Mesendoderm (in vitro differentiated cells): ENCODE measurements at regions not wholly inside any gene's neighbourhood (a gene's known extent, or its start where the extent isn't known, plus 50 kb on each side); places are given as distances from the start of the nearest gene placed in this dataset.

Source experiments
- DNase-seq: peaks from one replicate; pipeline ENCODE4 v3.0.0; 2013
- H2AK5ac ChIP-seq: 2 replicates; pipeline ENCODE4 v1.6.1; 2013; ENCODE audit warnings: low read length, inconsistent platforms
- H2BK120ac ChIP-seq: 2 replicates; pipeline ENCODE4 v1.6.1; 2013; ENCODE audit warnings: low read depth, mild to moderate bottlenecking, low read length, moderate library complexity, mixed read lengths
- H2BK15ac ChIP-seq: replicated peaks from 2 replicates; pipeline ENCODE4 v1.6.1; 2013; ENCODE audit warnings: low read depth, mild to moderate bottlenecking, moderate library complexity
- H2BK5ac ChIP-seq: 2 replicates; pipeline ENCODE4 v1.6.1; 2013; ENCODE audit warnings: low read length, inconsistent platforms
- H3K18ac ChIP-seq: 2 replicates; pipeline ENCODE4 v1.6.1; 2013; ENCODE audit warnings: mild to moderate bottlenecking, low read length, mixed read lengths
- H3K23ac ChIP-seq: one replicate; pipeline ENCODE4 v1.6.1; 2013; ENCODE audit warnings: low read length
- H3K27ac ChIP-seq: 2 replicates; pipeline ENCODE4 v1.5.1; 2013; ENCODE audit warnings: low read depth, mild to moderate bottlenecking, inconsistent platforms, low read length, moderate library complexity
- H3K27me3 ChIP-seq: 2 replicates; pipeline ENCODE4 v1.6.1; 2013; ENCODE audit warnings: low read length, control low read depth, mild to moderate bottlenecking, inconsistent platforms; ENCODE audit not compliant: insufficient read depth, poor library complexity
- H3K36me3 ChIP-seq: 2 replicates; pipeline ENCODE4 v1.6.1; 2013; ENCODE audit warnings: low read length, inconsistent platforms; ENCODE audit not compliant: control insufficient read depth, insufficient read depth
- H3K4ac ChIP-seq: one replicate; pipeline ENCODE4 v1.6.1; 2013; ENCODE audit warnings: low read depth, mild to moderate bottlenecking, low read length, moderate library complexity
- H3K4me1 ChIP-seq: 2 replicates; pipeline ENCODE4 v1.6.1; 2013; ENCODE audit warnings: low read depth, low read length, inconsistent platforms; ENCODE audit not compliant: control insufficient read depth
- H3K4me2 ChIP-seq: 2 replicates; pipeline ENCODE4 v1.6.1; 2013; ENCODE audit warnings: low read length
- H3K4me3 ChIP-seq: 2 replicates; pipeline ENCODE4 v1.5.1; 2013; ENCODE audit warnings: mild to moderate bottlenecking, low read length
- H3K56ac ChIP-seq: one replicate; pipeline ENCODE4 v1.6.1; 2013; ENCODE audit warnings: low read length
- H3K79me1 ChIP-seq: 2 replicates; pipeline ENCODE4 v1.6.1; 2013; ENCODE audit warnings: low read length, inconsistent platforms
- H3K79me2 ChIP-seq: 2 replicates; pipeline ENCODE4 v1.6.1; 2013; ENCODE audit warnings: mild to moderate bottlenecking, low read length; ENCODE audit not compliant: control insufficient read depth, insufficient read depth
- H3K9ac ChIP-seq: 2 replicates; pipeline ENCODE4 v1.6.1; 2013; ENCODE audit warnings: low read length, inconsistent platforms
- H4K5ac ChIP-seq: one replicate; pipeline ENCODE4 v1.6.1; 2013; ENCODE audit warnings: low read length
- H4K8ac ChIP-seq: one replicate; pipeline ENCODE4 v1.6.1; 2013; ENCODE audit warnings: low read depth, mild to moderate bottlenecking, control low read depth, low read length, moderate library complexity
- WGBS: extraction: QIAGEN DNeasy Blood & Tissue Kit; methylation state at CpG from one replicate; pipeline ENCODE4 v1.1.7; 2013; ENCODE audit warnings: low lambda C conversion rate, missing lambda C conversion rate; ENCODE audit not compliant: insufficient coverage; ENCODE audit errors: extremely low coverage; 5-methylcytosine and 5-hydroxymethylcytosine counted together

DNA sequence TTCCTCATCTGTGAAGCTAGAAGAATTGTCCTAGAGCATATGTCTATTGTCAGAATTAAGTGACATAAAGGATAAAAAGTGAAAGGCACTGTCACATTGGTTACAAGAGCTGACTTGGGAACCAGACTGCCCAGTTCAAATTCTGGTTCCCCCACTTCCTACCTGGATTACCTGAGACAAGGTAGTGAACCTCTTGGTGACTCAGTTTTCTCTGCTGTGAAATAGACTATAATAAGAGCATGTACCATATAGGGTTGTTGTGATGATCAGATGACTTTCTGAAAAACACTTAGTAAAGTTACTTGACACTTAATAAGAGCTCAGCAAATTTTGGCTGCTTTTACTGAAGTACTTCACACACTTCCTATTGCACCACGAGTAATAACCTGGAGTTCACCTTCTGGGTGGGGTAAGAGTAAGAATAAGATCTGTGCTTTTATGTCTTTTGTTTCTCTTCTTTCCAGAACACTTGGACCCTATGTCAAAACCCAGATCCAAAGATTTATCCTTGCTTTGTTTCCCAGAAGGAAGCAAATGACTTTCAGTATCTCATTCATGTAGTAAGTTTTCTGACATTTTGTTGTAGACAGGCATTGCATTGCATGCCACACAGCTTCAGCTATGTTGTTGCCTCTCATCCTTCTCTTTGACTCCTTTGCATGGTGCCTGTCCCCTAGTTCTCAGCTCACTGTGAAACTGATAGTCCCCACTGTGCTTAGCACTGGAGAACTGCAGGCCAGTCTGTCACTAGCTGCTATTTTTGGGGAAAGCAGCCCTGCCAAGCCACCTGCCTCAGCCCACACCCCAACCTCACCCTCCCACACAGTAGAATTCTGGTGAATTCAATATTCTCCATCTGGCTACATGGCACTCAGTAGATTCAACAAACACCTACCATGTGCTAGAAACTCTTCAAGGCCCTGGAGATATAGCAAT is 121.8 kb upstream of the POU2AF2 start:
- Histone ChIP-seq H3K4ac (no peak overlapping the region), H3K4me3 (no peak overlapping the region), H3K9ac (no peak overlapping the region), H3K23ac (no peak overlapping the region), H4K5ac (no peak overlapping the region), H3K27me3 (no peaks in the 10 kb centered on the region), H2BK15ac (no peak overlapping the region), H3K79me2 (no peaks in the 10 kb centered on the region), H3K79me1 (no peaks in the 10 kb centered on the region), H3K36me3 (no peaks in the 10 kb centered on the region), H3K4me2 (no peak overlapping the region), H3K4me1 (peaks cover 3% of the 10 kb centered on the region), H3K18ac (no peak overlapping the region), H3K27ac (no peak overlapping the region), H2BK120ac (no peak overlapping the region), H2AK5ac (no peak overlapping the region), H2BK5ac (no peak overlapping the region), H3K56ac (no peak overlapping the region), H4K8ac (no peak overlapping the region)
- WGBS: no CpG with 5 or more reads among the region's 1 CpG
- DNase-seq: no peak

DNA sequence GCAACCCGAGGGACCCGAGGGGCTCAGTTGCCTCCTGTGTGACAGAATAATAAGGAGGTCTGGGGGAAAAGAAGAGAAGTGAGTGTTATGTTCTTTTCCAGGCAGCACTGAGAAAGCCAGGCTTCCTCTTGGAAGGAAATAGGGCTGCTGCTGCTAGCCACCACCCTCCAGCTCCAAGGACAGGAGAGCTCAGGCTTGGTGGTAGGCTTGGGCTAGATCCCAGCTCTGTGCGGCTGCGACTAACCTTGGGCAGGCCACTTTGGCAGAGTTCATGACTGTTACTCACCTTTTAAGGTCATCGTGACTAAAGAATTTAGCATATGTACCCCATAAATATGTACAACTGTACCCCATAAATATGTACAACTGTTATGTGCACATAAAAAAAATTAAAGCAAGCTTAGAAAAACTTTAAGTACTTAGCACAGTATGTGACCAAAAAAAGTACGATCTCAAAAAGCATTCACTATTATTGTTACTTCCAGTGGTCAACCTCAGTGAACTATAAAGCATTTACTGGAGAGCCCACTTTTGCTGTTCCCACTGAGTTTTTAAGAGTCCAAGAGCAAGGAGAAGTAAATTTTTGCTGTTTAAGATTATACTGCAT is 124.7 kb upstream of the POU2AF2 start:
- no peaks in the 10 kb centered on the region for H3K79me1 ChIP-seq
- no CpG with 5 or more reads among the region's 6 CpGs for WGBS
- H3K27me3 ChIP-seq: no peaks in the 10 kb centered on the region
- no peak overlapping the region for H4K5ac ChIP-seq
- H3K27ac ChIP-seq: no peak overlapping the region
- no peak for DNase-seq
- peak overlapping the region; percentile 9 for H2AK5ac ChIP-seq
- no peak overlapping the region for H2BK120ac ChIP-seq
- H3K4ac ChIP-seq: no peak overlapping the region
- H2BK5ac ChIP-seq: peak overlapping the region; percentile 47
- H3K4me2 ChIP-seq: no peak overlapping the region
- peaks cover 3% of the 10 kb centered on the region for H3K4me1 ChIP-seq
- H3K23ac ChIP-seq: no peak overlapping the region
- H2BK15ac ChIP-seq: peak overlapping the region; percentile 5
- H3K79me2 ChIP-seq: no peaks in the 10 kb centered on the region
- no peak overlapping the region for H3K9ac ChIP-seq
- H3K36me3 ChIP-seq: no peaks in the 10 kb centered on the region
- peak overlapping the region; percentile 3 for H3K18ac ChIP-seq
- H3K4me3 ChIP-seq: no peak overlapping the region
- peak overlapping the region; percentile 37 for H3K56ac ChIP-seq
- no peak overlapping the region for H4K8ac ChIP-seq

DNA sequence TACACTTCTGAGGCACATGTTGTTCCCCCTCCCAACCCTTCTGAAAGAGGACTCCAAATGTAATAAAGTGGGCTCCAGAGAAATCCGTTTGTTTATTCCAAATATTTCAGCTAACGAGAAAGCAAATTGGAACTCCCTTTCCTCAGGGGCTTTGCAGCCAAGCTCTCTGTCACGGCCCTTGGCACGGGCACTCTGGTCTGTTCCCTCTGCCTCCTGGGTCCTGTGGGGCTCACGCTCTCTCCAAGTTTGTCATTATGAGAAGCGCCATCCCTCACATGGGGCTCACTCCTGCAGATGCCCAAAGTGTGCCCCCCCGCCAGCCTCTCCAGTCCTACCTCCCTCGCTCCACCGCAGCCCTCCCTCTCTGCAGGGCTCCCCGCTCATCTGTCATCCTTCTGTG is 125.4 kb upstream of the POU2AF2 start:
- Histone ChIP-seq H3K4ac (no peak overlapping the region), H3K9ac (no peak overlapping the region), H3K79me2 (no peaks in the 10 kb centered on the region), H2AK5ac (no peak overlapping the region), H2BK15ac (no peak overlapping the region), H3K27ac (no peak overlapping the region), H3K4me1 (peaks cover 3% of the 10 kb centered on the region), H2BK5ac (no peak overlapping the region), H4K8ac (no peak overlapping the region), H3K4me3 (no peak overlapping the region), H4K5ac (no peak overlapping the region), H3K79me1 (no peaks in the 10 kb centered on the region), H3K56ac (peak overlapping the region; percentile 37), H3K27me3 (no peaks in the 10 kb centered on the region), H3K18ac (peak overlapping the region; percentile 3), H3K23ac (no peak overlapping the region), H3K4me2 (no peak overlapping the region), H3K36me3 (no peaks in the 10 kb centered on the region), H2BK120ac (no peak overlapping the region)
- no peak for DNase-seq
- WGBS: no CpG with 5 or more reads among the region's 10 CpGs

DNA sequence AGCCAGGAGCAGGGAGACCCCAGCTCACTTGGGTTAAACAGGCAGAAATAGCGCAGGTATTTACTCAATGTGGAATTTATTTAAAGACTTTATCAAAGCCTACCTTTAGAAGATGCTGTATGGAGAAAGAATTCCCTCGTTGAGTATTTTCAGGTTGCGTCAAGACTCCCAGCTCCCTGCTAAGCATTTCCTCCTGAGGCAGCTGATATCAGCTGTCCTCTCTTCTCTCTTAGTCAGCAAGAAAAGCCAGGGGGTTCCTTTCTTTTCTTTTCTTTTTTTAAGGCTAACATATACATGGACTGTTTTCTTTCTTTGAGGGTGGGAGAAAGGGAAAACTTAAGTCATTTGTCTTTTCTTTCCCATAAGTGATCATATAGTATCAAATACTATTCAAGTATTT is 125.8 kb upstream of the POU2AF2 start:
- no peak overlapping the region for H3K4me3 ChIP-seq
- no peaks in the 10 kb centered on the region for H3K36me3 ChIP-seq
- H3K79me1 ChIP-seq: no peaks in the 10 kb centered on the region
- H2BK120ac ChIP-seq: no peak overlapping the region
- peaks cover 3% of the 10 kb centered on the region for H3K4me1 ChIP-seq
- no peak overlapping the region for H3K4ac ChIP-seq
- H4K8ac ChIP-seq: no peak overlapping the region
- H3K4me2 ChIP-seq: no peak overlapping the region
- no CpG with 5 or more reads among the region's 3 CpGs for WGBS
- no peak overlapping the region for H2BK15ac ChIP-seq
- no peaks in the 10 kb centered on the region for H3K27me3 ChIP-seq
- H3K27ac ChIP-seq: no peak overlapping the region
- no peak overlapping the region for H3K56ac ChIP-seq
- no peak overlapping the region for H2BK5ac ChIP-seq
- no peak overlapping the region for H3K23ac ChIP-seq
- no peak overlapping the region for H4K5ac ChIP-seq
- no peaks in the 10 kb centered on the region for H3K79me2 ChIP-seq
- H3K18ac ChIP-seq: no peak overlapping the region
- H3K9ac ChIP-seq: no peak overlapping the region
- no peak for DNase-seq
- H2AK5ac ChIP-seq: no peak overlapping the region

DNA sequence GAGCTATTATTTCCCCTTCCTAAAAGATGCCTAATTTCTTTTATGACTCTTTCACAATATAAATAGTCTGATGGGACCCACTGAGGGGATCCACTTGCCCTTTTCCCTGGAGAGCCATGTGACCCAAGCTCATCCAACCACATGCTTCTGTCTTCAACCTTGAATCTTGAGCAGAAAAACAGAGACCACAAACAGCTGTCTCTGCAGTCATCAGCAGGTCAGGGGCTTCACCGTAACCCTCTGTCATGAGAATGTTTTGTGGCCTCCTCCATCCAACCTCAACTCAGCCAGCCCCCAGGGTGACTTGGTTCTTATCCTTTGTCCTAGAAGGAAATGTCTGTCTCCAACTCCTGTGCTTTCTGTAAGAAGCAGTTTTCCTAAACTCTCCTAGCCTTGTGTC is 129.6 kb upstream of the POU2AF2 start:
- no peak overlapping the region for H3K23ac ChIP-seq
- no peaks in the 10 kb centered on the region for H3K36me3 ChIP-seq
- no peak overlapping the region for H4K5ac ChIP-seq
- no peaks in the 10 kb centered on the region for H3K27me3 ChIP-seq
- H3K18ac ChIP-seq: no peak overlapping the region
- no peak overlapping the region for H3K4ac ChIP-seq
- no peaks in the 10 kb centered on the region for H3K79me1 ChIP-seq
- no CpG with 5 or more reads among the region's 1 CpG for WGBS
- no peaks in the 10 kb centered on the region for H3K79me2 ChIP-seq
- H2BK5ac ChIP-seq: no peak overlapping the region
- no peak overlapping the region for H2AK5ac ChIP-seq
- no peak overlapping the region for H3K4me2 ChIP-seq
- H3K4me1 ChIP-seq: peaks cover 3% of the 10 kb centered on the region
- no peak overlapping the region for H2BK120ac ChIP-seq
- H3K56ac ChIP-seq: no peak overlapping the region
- no peak overlapping the region for H2BK15ac ChIP-seq
- H3K4me3 ChIP-seq: no peak overlapping the region
- DNase-seq: no peak
- H4K8ac ChIP-seq: no peak overlapping the region
- no peak overlapping the region for H3K27ac ChIP-seq
- H3K9ac ChIP-seq: no peak overlapping the region
